HepG2 (cell line): ENCODE measurements at regions not wholly inside any gene's neighbourhood (a gene's known extent, or its start where the extent isn't known, plus 50 kb on each side); places are given as distances from the start of the nearest gene placed in this dataset.

Experiments used
- ATAC-seq: fragments of 200-7000 bp; cut with Tn5 transposase; 3 replicates; pipeline ENCODE4 v1.9.1; 2020; ENCODE audit warnings: mild to moderate bottlenecking, moderate library complexity
- BruUV-seq: library from RNA; stranded (reverse); fragments of 400-500 nt; replicated peaks from 2 replicates; lab custom pipeline; 2021; lab: Mats Ljungman, UMichigan
- CTCF ChIA-PET: fragments of 300-600 bp; formaldehyde crosslinking; extraction: SDS; loops from one replicate; lab custom pipeline; 2021; ENCODE audit warnings: low total read pairs, inconsistent platforms, low intra/inter-chr PET ratio; lab: Yijun Ruan, JAX
- POLR2A ChIA-PET: fragments of 350-600 bp; sonication (Branson Sonifier 250); formaldehyde crosslinking; loops from one replicate; lab custom pipeline; 2020; ENCODE audit warnings: antibody characterized with exemption, inconsistent platforms; lab: Yijun Ruan, JAX
- DNase-seq: peaks from one replicate; pipeline ENCODE4 v3.0.0-alpha.2; 2015; ENCODE audit warnings: low spot score
- FAIRE-seq: peaks from 3 replicates; lab custom pipeline; 2011; peaks lifted over from hg19 to GRCh38; lab: Jason Lieb, UNC
- H2AFZ ChIP-seq: one replicate; pipeline ENCODE4 v1.6.1; 2011; ENCODE audit warnings: low read length, inconsistent platforms
- H3K27ac ChIP-seq: fragments of 300-600 bp; 3 replicates; pipeline ENCODE4 v1.8.0; 2011; ENCODE audit warnings: mixed run types, mild to moderate bottlenecking, mixed read lengths, low read length, inconsistent platforms; ENCODE audit not compliant: insufficient read depth; ENCODE audit errors: extremely low read length
- H3K27me3 ChIP-seq, 2 experiments: fragments of 200-600 bp in 1 of 2; 2 replicates in 1 of 2; 3 replicates in 1 of 2; pipeline versions ENCODE4 v1.6.0 to v1.8.0; 2011; ENCODE audit warnings: low read length in 2 of 2, mild to moderate bottlenecking in 2 of 2, moderate library complexity in 2 of 2, inconsistent platforms in 1 of 2; ENCODE audit not compliant: insufficient read depth in 2 of 2, control insufficient read depth in 1 of 2
- H3K36me3 ChIP-seq, 2 experiments: fragments of 200-600 bp in 1 of 2; replicated peaks in 1 of 2; 2 replicates in 1 of 2; 3 replicates in 1 of 2; pipeline versions ENCODE4 v1.5.1 to v1.8.0; 2011; ENCODE audit warnings: low read length in 2 of 2, inconsistent platforms in 1 of 2; ENCODE audit not compliant: insufficient read depth in 2 of 2, control insufficient read depth in 1 of 2
- H3K4me1 ChIP-seq: 2 replicates; pipeline ENCODE4 v1.5.1; 2012; ENCODE audit warnings: low read length, inconsistent platforms; ENCODE audit not compliant: insufficient read depth
- H3K4me2 ChIP-seq: 2 replicates; pipeline ENCODE4 v1.6.0; 2011; ENCODE audit warnings: low read depth, low read length, inconsistent platforms
- H3K4me3 ChIP-seq, 3 experiments: fragments of 200-600 bp in 1 of 3; sonication (generic), shearing (Covaris generic) in 1 of 3; replicated peaks in 1 of 3; 2 replicates each; pipeline ENCODE4 v1.5.1; 2011 to 2016; ENCODE audit warnings: low read length in 3 of 3, inconsistent platforms in 2 of 3, low read depth in 2 of 3, mild to moderate bottlenecking in 2 of 3, control low read depth in 1 of 3, mixed read lengths in 1 of 3; ENCODE audit not compliant: insufficient read depth in 1 of 3
- H3K79me2 ChIP-seq: one replicate; pipeline ENCODE4 v1.6.1; 2011; ENCODE audit warnings: low read length, inconsistent platforms; ENCODE audit not compliant: insufficient read depth
- H3K9ac ChIP-seq: 2 replicates; pipeline ENCODE4 v1.6.0; 2011; ENCODE audit warnings: mild to moderate bottlenecking, low read depth, low read length, inconsistent platforms; ENCODE audit not compliant: insufficient read depth
- H3K9me3 ChIP-seq: 2 replicates; pipeline ENCODE4 v1.5.1; 2012; ENCODE audit warnings: mild to moderate bottlenecking, low read length
- H4K20me1 ChIP-seq: 2 replicates; pipeline ENCODE4 v1.6.0; 2011; ENCODE audit warnings: inconsistent platforms, mild to moderate bottlenecking, low read length, moderate library complexity; ENCODE audit not compliant: insufficient read depth
- ATF7 ChIP-seq, 2 experiments: fragments of 450-650 bp in 1 of 2; sonication (generic) in 1 of 2; formaldehyde crosslinking in 1 of 2; IDR thresholded peaks; 2 replicates each; pipeline versions ENCODE4 v1.4.0 to v1.6.1; 2016 to 2020; ENCODE audit warnings: antibody characterized with exemption in 1 of 2, mild to moderate bottlenecking in 1 of 2, missing genetic modification reagents in 1 of 2
- ETV6 ChIP-seq: sonication (generic); formaldehyde crosslinking; conservative IDR thresholded peaks from 2 replicates; pipeline ENCODE4 v1.4.0; 2020; ENCODE audit warnings: missing genetic modification reagents
- HMGA1 ChIP-seq: sonication (generic); formaldehyde crosslinking; conservative IDR thresholded peaks from 2 replicates; pipeline ENCODE4 v1.4.0; 2020; ENCODE audit warnings: missing genetic modification reagents
- KAT2B ChIP-seq: fragments of 150-350 bp; IDR thresholded peaks from 2 replicates; pipeline ENCODE4 v1.6.1; 2014; ENCODE audit warnings: low read depth, low read length, borderline replicate concordance
- MTF2 ChIP-seq: sonication (generic); formaldehyde crosslinking; IDR thresholded peaks from 2 replicates; pipeline ENCODE4 v1.5.0; 2020; ENCODE audit warnings: missing genetic modification reagents, borderline replicate concordance
- PCBP2 ChIP-seq: fragments of 200-400 bp; formaldehyde crosslinking; optimal IDR thresholded peaks from 2 replicates; pipeline ENCODE3; 2018; ENCODE audit warnings: low read length, low read depth; ENCODE audit not compliant: poor library complexity, severe bottlenecking
- SIX1 ChIP-seq: sonication (generic); formaldehyde crosslinking; IDR thresholded peaks from 2 replicates; pipeline ENCODE4 v1.4.0; 2020; ENCODE audit warnings: missing genetic modification reagents, borderline replicate concordance
- SNAPC5 ChIP-seq: sonication (generic); formaldehyde crosslinking; IDR thresholded peaks from 2 replicates; pipeline ENCODE4 v1.8.1; 2023; ENCODE audit warnings: mild to moderate bottlenecking, missing genetic modification reagents, borderline replicate concordance
- ZFAT ChIP-seq: sonication (generic); formaldehyde crosslinking; conservative IDR thresholded peaks from 2 replicates; pipeline ENCODE4 v1.8.1; 2023; ENCODE audit warnings: missing genetic modification reagents, inconsistent platforms
- ZNF350 ChIP-seq: sonication (generic); formaldehyde crosslinking; IDR thresholded peaks from 2 replicates; pipeline ENCODE4 v1.4.0; 2020; ENCODE audit warnings: mild to moderate bottlenecking, low read depth, missing genetic modification reagents, borderline replicate concordance
- ZSCAN25 ChIP-seq: sonication (generic); formaldehyde crosslinking; IDR thresholded peaks from 2 replicates; pipeline ENCODE4 v1.8.0; 2022; ENCODE audit warnings: mild to moderate bottlenecking, missing genetic modification reagents
- WGBS: methylation state at CpG from one replicate; pipeline ENCODE4 v1.1.6; 2017; ENCODE audit warnings: low lambda C conversion rate; 5-methylcytosine and 5-hydroxymethylcytosine counted together
- in situ Hi-C: cut with HindIII; loops from 2 replicates; pipeline ENCODE4 v1.10.0; 2017; ENCODE audit warnings: low pct_unique_long_range_greater_than_20kb; ENCODE audit not compliant: extremely low pct_ligation_motif_present
- intact Hi-C: fragments of 100-400 bp; cut with micrococcal nuclease; formaldehyde crosslinking; loops from one replicate; pipeline ENCODE4 v1.10.0; 2022; ENCODE audit not compliant: unreplicated experiment
- TF ChIP-seq, protein P1 (sequence below): sonication (generic); formaldehyde crosslinking; IDR thresholded peaks from 2 replicates; pipeline ENCODE4 v1.8.0; 2022; ENCODE audit warnings: missing genetic modification reagents, mild to moderate bottlenecking, inconsistent platforms, borderline replicate concordance
- TF ChIP-seq, protein P2 (sequence below): sonication (generic); formaldehyde crosslinking; IDR thresholded peaks from 2 replicates; pipeline ENCODE4 v1.4.0; 2020; ENCODE audit warnings: mild to moderate bottlenecking, missing genetic modification reagents, borderline replicate concordance

DNA sequence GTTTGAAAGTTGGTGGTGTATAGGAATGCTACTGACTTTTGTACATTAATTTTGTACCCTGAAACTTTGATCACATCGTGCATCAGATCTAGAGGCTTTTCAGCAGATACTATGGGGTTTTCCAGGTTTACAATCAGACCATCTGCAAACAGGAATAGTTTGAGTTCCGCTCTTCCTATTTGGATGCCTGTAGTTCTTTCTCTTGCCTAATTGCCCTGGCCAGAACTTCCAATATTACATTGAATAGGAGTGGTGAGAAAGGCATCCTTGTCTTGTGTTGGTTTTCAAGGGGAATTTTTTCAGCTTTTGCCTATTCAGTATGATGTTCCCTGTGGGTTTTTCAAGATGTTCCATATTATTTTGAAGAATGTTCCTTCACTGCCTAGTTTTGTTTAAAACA lies 633.5 kb downstream of the KCNJ3 start:
- H3K9me3 ChIP-seq, result no peaks in the 10 kb centered on the region
- H3K9ac ChIP-seq, result no peak overlapping the region
- H3K4me3 ChIP-seq, result no peak overlapping the region
- 23% methylated on average over 2 of the region's 2 CpGs for WGBS
- DNase-seq (no peak), FAIRE-seq (no peak), ATAC-seq (no peak)
- intact Hi-C loops (no loop called here), in situ Hi-C loops (no loop called here)
- H3K4me2 ChIP-seq, result no peak overlapping the region
- no peaks in the 10 kb centered on the region for H3K27me3 ChIP-seq
- H3K4me1 ChIP-seq, result no peaks in the 10 kb centered on the region
- no peaks in the 10 kb centered on the region for H3K36me3 ChIP-seq
- ChIA-PET POLR2A (no interaction called here), CTCF (no interaction called here)
- no peaks in the 10 kb centered on the region for H3K79me2 ChIP-seq
- H3K27ac ChIP-seq, result no peak overlapping the region
- no TSS peak for BruUV-seq
- no peak for TF ChIP-seq ETV6 (CRISPR knock-in tag)
- no peak for TF ChIP-seq ZNF350 (CRISPR knock-in tag)
- no peak for TF ChIP-seq MTF2 (CRISPR knock-in tag)
- TF ChIP-seq SIX1, result no peak
- TF ChIP-seq, protein P1, sequence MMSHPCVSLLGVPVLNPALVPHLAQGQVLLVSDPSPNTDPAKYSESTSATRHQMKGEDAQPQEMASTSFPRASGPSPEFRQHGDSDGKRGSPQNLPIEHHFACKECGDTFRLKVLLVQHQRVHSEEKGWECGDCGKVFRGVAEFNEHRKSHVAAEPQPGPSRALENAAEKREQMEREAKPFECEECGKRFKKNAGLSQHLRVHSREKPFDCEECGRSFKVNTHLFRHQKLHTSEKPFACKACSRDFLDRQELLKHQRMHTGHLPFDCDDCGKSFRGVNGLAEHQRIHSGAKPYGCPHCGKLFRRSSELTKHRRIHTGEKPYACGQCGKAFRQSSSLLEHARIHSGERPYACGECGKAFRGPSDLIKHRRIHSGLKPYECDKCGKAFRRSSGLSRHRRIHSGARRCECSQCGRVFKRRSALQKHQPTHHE (CRISPR knock-in tag), result no peak
- TF ChIP-seq ZFAT (CRISPR knock-in tag), result no peak
- H4K20me1 ChIP-seq, result no peaks in the 10 kb centered on the region
- no peak overlapping the region for H2AFZ ChIP-seq

GRCh38 chr2:155320236-155320635 lies 621.7 kb downstream of the KCNJ3 start:
- H3K79me2 ChIP-seq, result no peaks in the 10 kb centered on the region
- WGBS, result 0% methylated on average over 1 of the region's 1 CpG
- ChIA-PET POLR2A (no interaction called here), CTCF (no interaction called here)
- no peaks in the 10 kb centered on the region for H3K4me1 ChIP-seq
- ATAC-seq (no peak), FAIRE-seq (no peak), DNase-seq (no peak)
- no peak overlapping the region for H3K27ac ChIP-seq
- H4K20me1 ChIP-seq, result no peaks in the 10 kb centered on the region
- no peaks in the 10 kb centered on the region for H3K9me3 ChIP-seq
- intact Hi-C loops (no loop called here), in situ Hi-C loops (no loop called here)
- no peak overlapping the region for H3K9ac ChIP-seq
- no peak overlapping the region for H3K4me3 ChIP-seq
- H3K27me3 ChIP-seq, result no peaks in the 10 kb centered on the region
- no peaks in the 10 kb centered on the region for H3K36me3 ChIP-seq
- H3K4me2 ChIP-seq, result no peak overlapping the region
- H2AFZ ChIP-seq, result no peak overlapping the region
- BruUV-seq, result no TSS peak
- TF ChIP-seq ZSCAN25, result no peak
- no peak for TF ChIP-seq PCBP2
- TF ChIP-seq KAT2B, result no peak
- peak; percentile 90 for TF ChIP-seq ATF7 (IDR thresholded peaks at IDR 0.05)
- no peak for TF ChIP-seq ATF7 (CRISPR knock-in tag; IDR thresholded peaks at IDR 0.05)
- no peak for TF ChIP-seq HMGA1 (CRISPR knock-in tag)
- TF ChIP-seq, protein P2, sequence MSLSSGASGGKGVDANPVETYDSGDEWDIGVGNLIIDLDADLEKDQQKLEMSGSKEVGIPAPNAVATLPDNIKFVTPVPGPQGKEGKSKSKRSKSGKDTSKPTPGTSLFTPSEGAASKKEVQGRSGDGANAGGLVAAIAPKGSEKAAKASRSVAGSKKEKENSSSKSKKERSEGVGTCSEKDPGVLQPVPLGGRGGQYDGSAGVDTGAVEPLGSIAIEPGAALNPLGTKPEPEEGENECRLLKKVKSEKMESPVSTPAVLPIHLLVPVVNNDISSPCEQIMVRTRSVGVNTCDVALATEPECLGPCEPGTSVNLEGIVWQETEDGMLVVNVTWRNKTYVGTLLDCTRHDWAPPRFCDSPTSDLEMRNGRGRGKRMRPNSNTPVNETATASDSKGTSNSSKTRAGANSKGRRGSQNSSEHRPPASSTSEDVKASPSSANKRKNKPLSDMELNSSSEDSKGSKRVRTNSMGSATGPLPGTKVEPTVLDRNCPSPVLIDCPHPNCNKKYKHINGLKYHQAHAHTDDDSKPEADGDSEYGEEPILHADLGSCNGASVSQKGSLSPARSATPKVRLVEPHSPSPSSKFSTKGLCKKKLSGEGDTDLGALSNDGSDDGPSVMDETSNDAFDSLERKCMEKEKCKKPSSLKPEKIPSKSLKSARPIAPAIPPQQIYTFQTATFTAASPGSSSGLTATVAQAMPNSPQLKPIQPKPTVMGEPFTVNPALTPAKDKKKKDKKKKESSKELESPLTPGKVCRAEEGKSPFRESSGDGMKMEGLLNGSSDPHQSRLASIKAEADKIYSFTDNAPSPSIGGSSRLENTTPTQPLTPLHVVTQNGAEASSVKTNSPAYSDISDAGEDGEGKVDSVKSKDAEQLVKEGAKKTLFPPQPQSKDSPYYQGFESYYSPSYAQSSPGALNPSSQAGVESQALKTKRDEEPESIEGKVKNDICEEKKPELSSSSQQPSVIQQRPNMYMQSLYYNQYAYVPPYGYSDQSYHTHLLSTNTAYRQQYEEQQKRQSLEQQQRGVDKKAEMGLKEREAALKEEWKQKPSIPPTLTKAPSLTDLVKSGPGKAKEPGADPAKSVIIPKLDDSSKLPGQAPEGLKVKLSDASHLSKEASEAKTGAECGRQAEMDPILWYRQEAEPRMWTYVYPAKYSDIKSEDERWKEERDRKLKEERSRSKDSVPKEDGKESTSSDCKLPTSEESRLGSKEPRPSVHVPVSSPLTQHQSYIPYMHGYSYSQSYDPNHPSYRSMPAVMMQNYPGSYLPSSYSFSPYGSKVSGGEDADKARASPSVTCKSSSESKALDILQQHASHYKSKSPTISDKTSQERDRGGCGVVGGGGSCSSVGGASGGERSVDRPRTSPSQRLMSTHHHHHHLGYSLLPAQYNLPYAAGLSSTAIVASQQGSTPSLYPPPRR (CRISPR knock-in tag), result no peak
- TF ChIP-seq SNAPC5 (CRISPR knock-in tag), result no peak
